NT2/D1 (cell line): ENCODE measurements at regions not wholly inside any gene's neighbourhood (a gene's known extent, or its start where the extent isn't known, plus 50 kb on each side); places are given as distances from the start of the nearest gene placed in this dataset.

ENCODE experiments used
- SUZ12 ChIP-seq: IDR thresholded peaks from 2 replicates; pipeline ENCODE4 v1.6.1; 2011; ENCODE audit not compliant: insufficient read length, insufficient read depth; ENCODE audit errors: extremely low read depth
- YY1 ChIP-seq: IDR thresholded peaks from 2 replicates; pipeline ENCODE4 v1.6.1; 2011; ENCODE audit not compliant: insufficient read length, insufficient read depth
- ZNF274 ChIP-seq: IDR thresholded peaks from 2 replicates; pipeline ENCODE4 v1.6.1; 2011; ENCODE audit warnings: mild to moderate bottlenecking, low read depth, low read length

GRCh38 chr12:28709986-28710685 lies 438.9 kb upstream of the FAR2 start:
- TF ChIP-seq SUZ12 (no peak), ZNF274 (no peak), YY1 (no peak)
